GM21529 (cell line): ENCODE measurements at regions not wholly inside any gene's neighbourhood (a gene's known extent, or its start where the extent isn't known, plus 50 kb on each side); places are given as distances from the start of the nearest gene placed in this dataset.
A peak's percentile ranks its signal among the peaks of the same experiment; 100 is the strongest.

Source experiments
- ATAC-seq: cut with Tn5 transposase; IDR thresholded peaks from one replicate; pipeline ENCODE4 v1.9.1; 2021; ENCODE audit not compliant: unreplicated experiment

DNA sequence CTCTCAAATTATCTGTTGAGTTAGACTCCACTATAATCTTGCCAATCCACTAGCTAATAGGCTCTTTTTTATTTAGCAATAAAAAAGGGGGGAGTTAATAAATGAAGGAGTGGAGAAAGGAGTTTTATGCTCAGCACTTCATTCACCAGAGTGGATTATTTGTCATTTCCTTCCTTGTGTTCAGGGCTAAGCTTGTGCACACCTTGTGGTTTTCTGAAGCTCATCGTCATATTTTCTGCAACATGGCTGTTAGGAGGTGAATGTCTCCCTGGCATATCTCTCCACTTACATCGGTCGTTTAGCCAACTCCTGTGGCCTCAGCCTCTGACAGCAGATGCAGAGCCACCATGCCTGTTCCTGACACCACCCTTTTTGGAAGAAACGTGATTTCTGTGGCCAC, 83.9 kb upstream of the MTNR1B start:
- no peak for ATAC-seq

DNA sequence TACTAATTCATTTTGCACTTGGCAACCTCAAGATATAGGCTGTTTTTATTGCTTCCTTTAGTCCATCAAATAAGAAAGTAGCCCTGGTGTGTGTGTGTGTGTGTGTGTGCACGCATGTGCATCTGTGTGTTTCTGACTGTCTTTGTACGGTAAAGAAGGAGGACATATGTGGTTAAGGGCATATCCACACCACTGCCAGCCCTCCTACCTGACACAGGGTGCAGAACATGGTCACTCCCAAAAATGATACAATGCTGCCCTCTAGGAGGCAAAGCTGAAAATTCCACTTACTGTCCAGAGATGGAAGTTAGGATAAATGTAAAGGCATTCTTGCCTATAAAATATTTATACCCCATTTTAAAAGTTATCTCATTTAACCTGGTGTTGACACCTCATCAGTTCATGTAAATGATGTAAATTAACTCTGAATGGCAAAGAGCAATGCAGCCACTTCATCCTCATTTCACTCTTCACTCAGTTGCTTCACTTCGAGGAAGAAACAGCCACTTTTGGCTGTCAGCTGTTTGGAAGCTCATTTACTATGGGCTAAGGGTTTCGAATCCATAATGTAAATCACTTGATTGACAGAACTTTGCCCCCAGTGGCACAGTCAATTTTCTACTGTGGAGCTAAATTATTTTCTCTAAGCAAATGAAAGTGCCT, 83.1 kb upstream of the MTNR1B start:
- peak; percentile 70 for ATAC-seq

DNA sequence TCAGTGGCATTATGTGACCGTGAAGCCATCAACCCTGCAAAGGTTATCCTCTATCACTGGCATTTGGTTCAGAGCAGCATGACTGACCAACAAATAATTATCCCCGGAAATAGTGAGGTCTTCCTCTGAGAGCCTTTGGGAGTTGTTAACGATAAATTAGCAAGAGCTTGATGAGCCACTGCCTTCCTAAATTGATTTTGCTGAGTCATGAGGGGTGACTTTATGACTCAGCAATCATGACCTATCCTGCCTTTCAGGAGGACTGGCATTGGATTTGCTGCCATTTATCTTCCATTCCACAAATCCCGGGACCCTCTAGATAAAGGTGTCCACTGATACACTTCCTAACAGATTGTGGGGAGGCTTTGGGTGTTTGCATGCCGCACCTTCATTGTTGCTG, 80.8 kb upstream of the MTNR1B start:
- ATAC-seq, result no peak

DNA sequence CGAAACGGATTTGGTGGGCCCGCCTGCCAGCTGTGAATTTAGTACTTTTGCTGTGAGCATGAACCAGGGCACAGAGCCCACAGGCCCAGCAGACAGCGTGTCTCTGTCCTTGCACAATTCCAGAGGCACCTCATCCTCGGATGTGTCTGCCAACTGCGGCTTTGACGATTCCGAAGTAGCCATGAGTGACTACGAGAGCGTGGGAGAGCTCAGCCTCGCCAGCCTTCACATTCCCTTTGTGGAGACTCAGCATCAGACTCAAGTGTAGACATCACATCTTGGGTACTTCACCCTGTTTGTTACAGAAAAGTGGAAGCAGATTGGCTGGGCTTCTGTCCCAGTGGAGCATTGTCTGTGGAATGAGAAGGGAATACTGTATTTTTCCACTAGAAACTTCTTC, 78.6 kb upstream of the MTNR1B start:
- ATAC-seq, result no peak

DNA sequence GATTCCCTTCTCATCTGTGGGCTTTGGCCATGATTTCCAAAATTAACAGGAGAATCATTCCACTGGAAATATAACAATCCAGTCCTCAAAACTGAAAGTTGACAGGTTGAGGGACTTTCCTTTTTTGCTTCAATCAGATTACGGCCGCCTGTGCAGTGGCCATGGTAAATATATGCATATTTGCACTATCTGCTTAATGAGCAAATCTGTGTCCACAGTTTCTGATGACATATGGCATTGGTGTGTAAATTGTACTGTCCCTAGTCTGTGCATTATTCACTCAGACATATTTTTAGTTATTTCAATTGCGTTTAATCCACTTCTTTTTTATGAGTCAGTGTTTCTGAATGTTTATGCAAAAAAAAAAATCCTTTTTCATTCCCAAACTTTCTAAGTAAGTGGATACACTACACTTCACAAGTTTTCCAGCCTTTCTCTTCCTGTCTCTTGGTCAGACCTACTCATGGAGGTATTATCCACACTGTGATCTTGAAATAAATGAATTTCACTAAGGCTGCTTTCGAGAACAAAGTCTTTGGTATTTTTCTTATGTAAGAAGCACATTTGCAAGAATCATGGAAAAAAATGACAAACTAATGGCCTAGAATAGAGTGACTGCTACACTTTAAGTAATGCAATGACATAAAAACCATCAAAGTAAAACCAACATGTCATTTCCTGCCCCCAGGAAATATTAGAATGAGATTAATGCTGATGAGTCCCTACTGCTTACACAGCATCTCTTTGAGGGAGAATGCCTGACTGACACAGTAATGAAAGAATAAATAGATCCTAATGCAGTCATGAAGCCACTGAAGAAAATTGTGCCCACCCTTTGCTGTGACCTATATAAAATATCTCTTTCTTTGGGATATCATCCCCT, 76.4 kb upstream of the MTNR1B start:
- no peak for ATAC-seq

DNA sequence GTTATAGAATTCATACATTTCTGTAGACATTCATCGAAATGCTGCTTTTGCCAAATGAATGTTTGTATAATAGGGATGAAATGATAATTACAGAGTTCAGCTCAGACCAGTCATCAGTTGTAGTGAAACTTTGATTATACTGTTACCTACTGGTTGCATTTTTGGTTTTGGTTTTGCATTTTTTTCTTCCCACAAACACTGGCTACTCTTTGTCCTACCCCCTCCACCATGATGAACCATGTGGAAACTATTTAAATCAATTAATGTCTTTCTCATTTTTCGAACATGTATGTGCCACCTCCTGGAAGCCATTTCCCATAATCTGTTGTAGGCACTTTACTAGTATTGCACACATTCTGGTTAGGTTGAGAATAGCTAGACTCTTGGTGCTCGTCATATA, 75.3 kb upstream of the MTNR1B start:
- ATAC-seq, result no peak

DNA sequence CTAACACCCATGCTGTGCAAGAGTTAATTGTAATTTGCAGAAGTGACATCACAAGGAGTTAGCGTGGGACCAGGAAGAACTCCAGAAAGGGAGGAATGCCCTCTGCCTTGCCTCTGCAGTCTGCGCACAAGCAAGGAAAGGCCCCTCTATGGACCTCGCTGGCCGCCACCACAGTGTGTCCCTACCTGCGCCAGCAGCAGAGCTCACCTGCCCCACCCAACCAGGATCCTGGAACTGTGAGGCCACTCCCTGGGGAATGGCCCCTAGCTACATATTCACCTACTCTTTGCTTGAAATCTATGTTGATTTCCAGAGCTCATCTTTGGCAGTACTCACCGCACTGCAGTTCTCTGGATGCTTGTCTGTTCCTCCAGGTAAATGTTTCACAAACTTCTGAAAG, 72.0 kb upstream of the MTNR1B start:
- ATAC-seq, result no peak

DNA sequence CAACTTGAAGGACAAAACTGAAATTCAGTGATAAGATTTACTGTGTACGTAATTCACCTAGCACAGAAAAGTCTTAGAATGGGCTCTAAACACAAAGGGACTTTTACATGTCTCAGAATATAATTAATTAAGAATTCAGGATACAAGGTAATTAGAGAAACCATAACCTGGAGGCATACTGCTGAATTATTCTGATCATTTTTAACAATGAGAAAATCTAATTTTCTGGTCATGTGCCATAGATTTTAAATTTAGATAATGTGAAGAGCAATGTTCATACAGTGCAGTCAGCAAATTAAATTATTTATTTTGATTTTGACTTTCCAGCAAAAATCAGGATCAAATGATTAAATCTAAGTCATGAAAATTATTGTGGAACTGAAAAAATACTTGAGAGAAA, 67.0 kb upstream of the MTNR1B start:
- ATAC-seq, result no peak

DNA sequence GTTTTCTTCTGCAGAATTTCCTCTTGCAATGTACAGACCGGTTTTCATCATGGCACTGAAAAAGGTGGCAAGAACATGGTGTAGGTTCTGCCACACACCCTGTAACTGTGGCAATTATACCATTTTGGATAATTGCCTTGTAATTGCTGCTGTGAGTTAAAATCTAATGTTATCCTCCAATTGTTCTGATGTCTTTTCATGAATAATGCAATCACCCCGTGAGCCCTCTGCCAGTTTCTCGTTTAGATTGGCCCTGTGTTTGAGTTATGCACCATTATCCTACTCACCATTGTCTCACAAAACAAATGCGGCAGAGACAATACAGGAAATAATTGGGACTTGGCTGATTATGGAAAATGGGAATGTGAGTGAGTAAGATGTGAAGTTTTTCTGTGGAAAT, 61.8 kb upstream of the MTNR1B start:
- no peak for ATAC-seq

DNA sequence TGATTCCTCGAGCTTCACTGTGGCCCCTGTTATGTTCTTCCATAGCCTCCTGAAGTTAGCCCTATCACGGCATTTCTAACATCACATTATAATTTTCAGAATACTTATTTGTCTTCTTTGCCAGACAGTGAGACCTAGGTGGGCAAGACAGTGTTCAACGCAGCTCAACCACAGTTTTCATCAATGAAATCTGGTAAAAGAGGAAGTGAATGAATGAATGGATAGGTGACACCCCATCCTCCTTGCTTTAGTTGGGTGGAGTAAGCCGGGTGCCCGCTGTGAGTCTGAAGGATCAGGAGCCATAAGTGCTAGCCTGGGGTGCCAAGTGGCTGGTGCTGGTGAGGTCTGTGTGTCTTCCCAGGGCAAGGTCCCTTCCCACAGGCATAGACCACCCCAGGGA, 60.2 kb upstream of the MTNR1B start:
- ATAC-seq, result no peak

DNA sequence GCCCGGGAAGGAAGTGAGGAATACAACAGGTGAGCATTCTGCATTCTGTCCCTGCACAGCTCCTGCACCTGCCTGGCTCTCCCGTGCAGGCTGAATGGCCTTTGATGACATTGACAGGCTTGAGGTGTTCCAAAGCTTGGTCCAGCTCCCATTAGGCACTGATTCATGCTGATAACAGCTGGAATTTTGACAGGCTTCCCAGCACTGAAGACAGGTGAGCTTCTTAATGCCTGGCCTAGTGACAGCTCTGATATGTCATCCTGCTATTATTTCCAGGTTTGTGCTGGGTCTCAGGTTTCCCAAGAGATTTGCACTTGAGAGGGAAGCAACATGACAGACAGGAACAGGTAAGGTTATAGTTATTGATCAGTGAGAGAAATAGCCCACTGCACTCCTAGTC, 58.0 kb upstream of the MTNR1B start:
- ATAC-seq, result no peak

DNA sequence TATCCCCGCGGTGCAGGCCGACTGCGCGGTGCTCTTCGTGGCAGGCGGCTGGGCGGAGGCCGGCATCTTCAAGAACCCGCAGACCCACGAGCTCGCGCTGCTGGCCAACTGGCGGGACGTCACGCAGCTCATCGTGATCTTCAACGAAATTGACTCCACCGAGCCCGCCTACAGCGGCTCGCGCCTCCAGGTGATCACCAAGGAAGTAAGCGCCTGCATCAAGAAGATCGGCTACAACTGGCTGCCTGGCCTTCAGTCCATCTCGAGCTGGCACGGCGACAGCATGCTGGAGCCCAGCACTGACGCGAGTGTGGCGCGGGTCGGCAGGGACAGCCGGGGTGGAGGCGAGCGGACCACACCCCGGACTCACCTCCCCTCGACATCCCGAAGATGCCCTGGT, 53.9 kb upstream of the MTNR1B start:
- no peak for ATAC-seq

DNA sequence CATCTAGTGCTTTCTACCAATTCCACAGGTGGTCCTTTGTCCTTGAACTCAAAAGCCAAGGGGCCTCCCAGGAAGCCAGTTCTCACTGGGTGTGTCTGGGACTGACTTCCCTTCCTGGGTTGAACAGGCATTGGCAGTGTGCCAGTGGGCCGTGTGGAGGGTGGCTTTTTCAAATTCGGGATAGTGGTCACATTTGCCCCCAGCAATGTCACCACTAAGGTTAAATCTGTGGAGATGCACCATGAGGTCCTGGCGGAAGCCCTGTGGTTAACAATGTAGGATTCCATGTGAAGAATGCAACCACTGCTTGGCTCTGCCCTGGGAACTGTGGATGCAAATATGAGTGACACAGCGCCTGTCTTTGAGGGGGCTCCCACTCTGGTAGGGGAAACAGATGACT, 53.2 kb upstream of the MTNR1B start:
- ATAC-seq, result no peak

DNA sequence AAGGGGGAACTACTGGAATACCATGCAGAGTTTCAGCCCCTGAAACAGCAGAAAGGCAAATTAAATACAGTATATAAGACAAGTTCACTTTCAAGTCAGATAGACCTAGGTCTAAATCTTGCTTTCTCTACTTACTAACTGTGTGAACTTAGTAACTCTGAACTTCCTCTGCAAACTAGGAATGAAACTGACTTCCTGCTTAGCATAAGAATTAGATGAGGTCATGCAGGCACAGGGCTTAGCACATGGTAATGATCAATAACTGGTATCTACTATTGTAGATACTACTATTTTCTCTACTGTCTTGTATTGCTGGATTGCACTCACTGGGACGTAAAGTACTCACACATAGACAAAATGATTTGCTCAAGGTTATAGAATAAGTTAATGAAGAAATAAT, 51.5 kb upstream of the MTNR1B start:
- no peak for ATAC-seq

DNA sequence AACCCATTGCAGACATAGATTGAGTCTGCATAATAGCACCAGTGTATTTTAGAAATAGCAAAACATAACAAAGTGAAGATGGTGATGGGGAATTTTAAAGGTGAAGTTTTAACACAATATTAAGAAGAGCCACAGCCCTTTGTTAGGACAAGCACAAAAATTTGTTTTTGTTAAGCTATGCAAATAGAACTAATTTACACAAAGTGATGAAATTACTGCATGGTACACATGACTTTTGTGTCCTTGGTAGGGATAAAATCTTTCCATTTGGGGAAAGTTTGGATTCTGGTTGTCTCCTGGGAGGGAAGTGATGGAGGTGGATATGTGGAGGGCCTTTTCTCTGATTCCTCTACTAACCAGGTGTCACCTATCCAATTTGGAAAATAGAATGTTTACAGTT, 50.4 kb upstream of the MTNR1B start:
- ATAC-seq, result no peak
